ENCODE measurements at regions not wholly inside any gene's neighbourhood (a gene's known extent, or its start where the extent isn't known, plus 50 kb on each side); places are given as distances from the start of the nearest gene placed in this dataset.

GRCh38 chr4:86529436-86529835 lies 64.7 kb upstream of the PTPN13 start:
- TF ChIP-seq CTCF (optimal IDR thresholded peaks at IDR 0.05 in 1 of 3, IDR thresholded peaks at IDR 0.05 in 1 of 3, conservative IDR thresholded peaks at IDR 0.05 in 1 of 3; ENCODE audit: extremely low read depth in 1 of 3, insufficient read depth in 2 of 3, low read length in 3 of 3), result no peak
- TF ChIP-seq EZH2 (IDR thresholded peaks at IDR 0.05; ENCODE audit: low read length), result no peak

Measured in keratinocyte (primary cell).